ENCODE measurements at regions not wholly inside any gene's neighbourhood (a gene's known extent, or its start where the extent isn't known, plus 50 kb on each side); places are given as distances from the start of the nearest gene placed in this dataset.
"Not testable (repeated sequence)": the region's sequence is repeated elsewhere in the genome, so short reads cannot be mapped to it uniquely, and the experiment has no call there.

DNA sequence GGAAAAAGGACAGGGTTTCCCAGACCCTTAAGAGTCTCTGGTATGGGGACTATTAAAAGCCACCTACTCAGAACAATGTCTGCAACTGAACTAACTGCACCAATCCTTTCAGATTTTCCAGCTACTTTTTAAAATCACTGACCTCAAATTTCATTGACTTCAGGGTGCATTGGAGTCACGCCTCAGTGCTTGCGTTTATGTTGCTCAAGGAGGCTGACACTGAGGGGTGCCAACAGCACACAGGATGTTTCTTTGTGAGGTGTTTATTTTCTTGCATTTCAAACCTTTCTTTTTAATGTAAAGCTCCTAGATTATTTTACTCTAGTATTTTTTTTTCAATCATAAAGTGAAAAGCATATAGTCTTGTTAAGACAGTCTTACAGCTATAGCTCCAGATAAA lies 402.0 kb upstream of the SLC35B3 start:
- Histone ChIP-seq H3K36me3 (ENCODE audit: insufficient read depth, low read length) (no peaks in the 10 kb centered on the region), H2AFZ (ENCODE audit: low read depth, low read length) (no peak overlapping the region)
- no peak for FAIRE-seq

GRCh38 chr6:8832695-8833094 lies 397.4 kb upstream of the SLC35B3 start:
- H3K4me3 ChIP-seq (ENCODE audit: insufficient read depth, low read depth, low read length); H3K27me3 ChIP-seq (ENCODE audit: insufficient read depth, low read length); H3K9me3 ChIP-seq (ENCODE audit: insufficient read depth, low read depth, low read length); H3K27ac ChIP-seq (ENCODE audit: low read depth, low read length); H3K9me3 Mint-ChIP-seq (ENCODE audit: unreplicated experiment); H3K27me3 Mint-ChIP-seq (ENCODE audit: low read depth, unreplicated experiment); H3K4me1 ChIP-seq (ENCODE audit: insufficient read depth, low read length); H4K20me1 ChIP-seq (ENCODE audit: insufficient read depth, low read length); H3K4me3 Mint-ChIP-seq (ENCODE audit: unreplicated experiment); H3K9ac ChIP-seq (ENCODE audit: low read length); H2AFZ ChIP-seq (ENCODE audit: low read depth, low read length); H3K27ac Mint-ChIP-seq (ENCODE audit: unreplicated experiment); H3K36me3 Mint-ChIP-seq (ENCODE audit: low read depth, unreplicated experiment); DNase-seq (ENCODE audit: low read depth); H3K4me2 ChIP-seq (ENCODE audit: low read length); H3K79me2 ChIP-seq (ENCODE audit: insufficient read depth, low read length); FAIRE-seq; H3K36me3 ChIP-seq (ENCODE audit: insufficient read depth, low read length); H3K4me1 Mint-ChIP-seq (ENCODE audit: low read depth, unreplicated experiment): not testable (repeated sequence)

More for the DNA sequence above, 402.0 kb upstream of the SLC35B3 start:
- Mint-ChIP-seq H3K4me3 (ENCODE audit: unreplicated experiment) (no peak overlapping the region), H3K27ac (ENCODE audit: unreplicated experiment) (no peak overlapping the region), H3K36me3 (ENCODE audit: low read depth, unreplicated experiment) (no peaks in the 10 kb centered on the region), H3K9me3 (ENCODE audit: unreplicated experiment) (no peaks in the 10 kb centered on the region), H3K4me1 (ENCODE audit: low read depth, unreplicated experiment) (no peaks in the 10 kb centered on the region), H3K27me3 (ENCODE audit: low read depth, unreplicated experiment) (no peaks in the 10 kb centered on the region)
- no peak overlapping the region for H3K27ac ChIP-seq (ENCODE audit: low read depth, low read length)
- H3K79me2 ChIP-seq (ENCODE audit: insufficient read depth, low read length) = no peaks in the 10 kb centered on the region
- peaks cover 2% of the 10 kb centered on the region for H3K9me3 ChIP-seq (ENCODE audit: insufficient read depth, low read depth, low read length)
- no peak overlapping the region for H3K4me3 ChIP-seq (ENCODE audit: insufficient read depth, low read depth, low read length)
- H4K20me1 ChIP-seq (ENCODE audit: insufficient read depth, low read length) = no peaks in the 10 kb centered on the region
- TF ChIP-seq CTCF (IDR thresholded peaks at IDR 0.05; ENCODE audit: insufficient read depth, low read depth, low read length) = no peak
- no peak for TF ChIP-seq EZH2 (IDR thresholded peaks at IDR 0.05; ENCODE audit: insufficient read depth, low read length)
- H3K4me1 ChIP-seq (ENCODE audit: insufficient read depth, low read length) = no peaks in the 10 kb centered on the region
- H3K4me2 ChIP-seq (ENCODE audit: low read length) = no peak overlapping the region
- no peak overlapping the region for H3K9ac ChIP-seq (ENCODE audit: low read length)
- no peaks in the 10 kb centered on the region for H3K27me3 ChIP-seq (ENCODE audit: insufficient read depth, low read length)
- DNase-seq (ENCODE audit: low read depth) = no peak

DNA sequence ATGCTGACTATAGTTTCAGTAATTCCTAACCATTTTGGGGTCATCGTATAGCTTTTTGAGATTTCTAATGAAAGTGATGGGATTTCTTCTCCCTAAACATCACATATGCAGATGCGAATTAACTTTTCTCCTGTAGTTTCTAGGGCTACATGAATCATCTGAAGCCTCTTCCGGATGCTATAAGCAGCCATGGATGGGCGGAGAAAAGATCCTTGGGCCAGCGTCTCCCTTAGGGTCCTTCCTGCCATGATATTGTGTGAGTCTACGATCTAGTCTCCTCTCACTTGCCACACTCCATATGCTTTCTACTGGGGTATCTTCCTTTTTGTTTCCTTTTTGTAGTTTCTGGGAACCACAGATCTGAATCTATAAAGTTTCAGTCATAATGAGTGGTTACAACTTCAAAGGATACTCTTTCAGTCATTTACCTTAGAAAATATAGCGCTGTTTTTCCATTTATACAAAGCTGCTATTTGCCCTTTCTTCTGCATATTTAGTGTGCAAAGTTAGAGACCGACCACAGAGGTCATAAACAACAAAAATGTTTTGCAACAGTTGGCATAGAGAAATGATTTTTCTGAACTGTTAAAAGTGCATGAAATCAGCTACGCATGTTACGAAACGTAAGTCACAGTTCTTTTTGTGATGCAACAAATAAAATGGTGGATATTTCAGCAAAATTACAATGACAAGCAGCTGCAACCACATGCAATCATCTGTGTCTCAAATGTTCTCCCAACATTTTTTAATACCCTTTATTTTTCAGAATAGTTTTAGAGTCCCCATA lies 396.2 kb upstream of the SLC35B3 start:
- TF ChIP-seq CTCF (IDR thresholded peaks at IDR 0.05; ENCODE audit: insufficient read depth, low read depth, low read length) = no peak
- TF ChIP-seq EZH2 (IDR thresholded peaks at IDR 0.05; ENCODE audit: insufficient read depth, low read length) = no peak
- peaks cover 2% of the 10 kb centered on the region for H3K4me1 Mint-ChIP-seq (ENCODE audit: low read depth, unreplicated experiment)
- Histone ChIP-seq H3K4me3 (ENCODE audit: insufficient read depth, low read depth, low read length) (no peak overlapping the region), H3K9me3 (ENCODE audit: insufficient read depth, low read depth, low read length) (peaks cover 2% of the 10 kb centered on the region), H3K4me2 (ENCODE audit: low read length) (no peak overlapping the region), H3K79me2 (ENCODE audit: insufficient read depth, low read length) (no peaks in the 10 kb centered on the region), H3K27me3 (ENCODE audit: insufficient read depth, low read length) (peaks cover 2% of the 10 kb centered on the region), H3K9ac (ENCODE audit: low read length) (no peak overlapping the region), H4K20me1 (ENCODE audit: insufficient read depth, low read length) (no peaks in the 10 kb centered on the region), H3K27ac (ENCODE audit: low read depth, low read length) (no peak overlapping the region), H3K4me1 (ENCODE audit: insufficient read depth, low read length) (no peaks in the 10 kb centered on the region), H3K36me3 (ENCODE audit: insufficient read depth, low read length) (no peaks in the 10 kb centered on the region), H2AFZ (ENCODE audit: low read depth, low read length) (no peak overlapping the region)
- FAIRE-seq (no peak), DNase-seq (ENCODE audit: low read depth) (no peak)
- H3K36me3 Mint-ChIP-seq (ENCODE audit: low read depth, unreplicated experiment) = no peaks in the 10 kb centered on the region
- H3K9me3 Mint-ChIP-seq (ENCODE audit: unreplicated experiment) = no peaks in the 10 kb centered on the region
- no peak overlapping the region for H3K4me3 Mint-ChIP-seq (ENCODE audit: unreplicated experiment)
- no peaks in the 10 kb centered on the region for H3K27me3 Mint-ChIP-seq (ENCODE audit: low read depth, unreplicated experiment)
- H3K27ac Mint-ChIP-seq (ENCODE audit: unreplicated experiment) = no peak overlapping the region
